ENCODE measurements at regions not wholly inside any gene's neighbourhood (a gene's known extent, or its start where the extent isn't known, plus 50 kb on each side); places are given as distances from the start of the nearest gene placed in this dataset.

GRCh38 chr1:88001460-88001859 is 672.8 kb downstream of the LMO4 start:
- DNase-seq (ENCODE audit: low read depth, low spot score) = no peak

GRCh38 chr1:88003255-88003654 is 674.6 kb downstream of the LMO4 start:
- DNase-seq (ENCODE audit: low read depth, low spot score) = no peak
- H3K27ac ChIP-seq = no peak overlapping the region

More at GRCh38 chr1:88001460-88001859, 672.8 kb downstream of the LMO4 start:
- H3K27ac ChIP-seq = peak overlapping the region; percentile 52

GRCh38 chr1:88009916-88010315 is 674.2 kb upstream of the PKN2 start:
- H3K27ac ChIP-seq = no peak overlapping the region
- no peak for DNase-seq (ENCODE audit: low read depth, low spot score)

GRCh38 chr1:88013485-88013884 is 670.6 kb upstream of the PKN2 start:
- no peak overlapping the region for H3K27ac ChIP-seq
- peak; percentile 33 for DNase-seq (ENCODE audit: low read depth, low spot score)

GRCh38 chr1:88014131-88014530 is 669.9 kb upstream of the PKN2 start:
- H3K27ac ChIP-seq = no peak overlapping the region
- no peak for DNase-seq (ENCODE audit: low read depth, low spot score)

GRCh38 chr1:88016947-88017346 is 667.1 kb upstream of the PKN2 start:
- DNase-seq (ENCODE audit: low read depth, low spot score) = no peak

GRCh38 chr1:88021529-88021928 is 662.5 kb upstream of the PKN2 start:
- no peak for DNase-seq (ENCODE audit: low read depth, low spot score)
- no peak overlapping the region for H3K27ac ChIP-seq

More at GRCh38 chr1:88016947-88017346, 667.1 kb upstream of the PKN2 start:
- H3K27ac ChIP-seq = no peak overlapping the region

GRCh38 chr1:88022516-88022915 is 661.6 kb upstream of the PKN2 start:
- DNase-seq (ENCODE audit: low read depth, low spot score) = no peak

GRCh38 chr1:88029142-88029541 is 654.9 kb upstream of the PKN2 start:
- DNase-seq (ENCODE audit: low read depth, low spot score) = no peak
- no peak overlapping the region for H3K27ac ChIP-seq

More at GRCh38 chr1:88022516-88022915, 661.6 kb upstream of the PKN2 start:
- H3K27ac ChIP-seq = no peak overlapping the region

GRCh38 chr1:88029899-88030298 is 654.2 kb upstream of the PKN2 start:
- DNase-seq (ENCODE audit: low read depth, low spot score) = no peak
- no peak overlapping the region for H3K27ac ChIP-seq

GRCh38 chr1:88035578-88035977 is 648.5 kb upstream of the PKN2 start:
- DNase-seq (ENCODE audit: low read depth, low spot score) = no peak
- H3K27ac ChIP-seq = no peak overlapping the region

- no peak overlapping the region for H3K27ac ChIP-seq
Measured at GRCh38 chr1:88036345-88037014, 647.6 kb upstream of the PKN2 start.

GRCh38 chr1:88039240-88039639 is 644.8 kb upstream of the PKN2 start:
- H3K27ac ChIP-seq = no peak overlapping the region
- DNase-seq (ENCODE audit: low read depth, low spot score) = no peak

More at GRCh38 chr1:88036345-88037014, 647.6 kb upstream of the PKN2 start:
- DNase-seq (ENCODE audit: low read depth, low spot score) = no peak

GRCh38 chr1:88043834-88044233 is 640.2 kb upstream of the PKN2 start:
- H3K27ac ChIP-seq = no peak overlapping the region
- DNase-seq (ENCODE audit: low read depth, low spot score) = no peak

- DNase-seq (ENCODE audit: low read depth, low spot score) = no peak
- H3K27ac ChIP-seq = no peak overlapping the region
Measured at GRCh38 chr1:88052167-88052566, 631.9 kb upstream of the PKN2 start.

- H3K27ac ChIP-seq = no peak overlapping the region
- no peak for DNase-seq (ENCODE audit: low read depth, low spot score)
Measured at GRCh38 chr1:88053065-88053464, 631.0 kb upstream of the PKN2 start.

GRCh38 chr1:88056881-88057280 is 627.2 kb upstream of the PKN2 start:
- DNase-seq (ENCODE audit: low read depth, low spot score) = no peak
- no peak overlapping the region for H3K27ac ChIP-seq

- no peak for DNase-seq (ENCODE audit: low read depth, low spot score)
- H3K27ac ChIP-seq = no peak overlapping the region
Measured at GRCh38 chr1:88058205-88058604, 625.9 kb upstream of the PKN2 start.

GRCh38 chr1:88060112-88060673 is 623.9 kb upstream of the PKN2 start:
- peak overlapping the region; percentile 68 for H3K27ac ChIP-seq
- peak; percentile 16 for DNase-seq (ENCODE audit: low read depth, low spot score)

- peak; percentile 93 for DNase-seq (ENCODE audit: low read depth, low spot score)
- peak overlapping the region; percentile 68 for H3K27ac ChIP-seq
Measured at GRCh38 chr1:88060750-88061491, 623.2 kb upstream of the PKN2 start.

- H3K27ac ChIP-seq = peak overlapping the region; percentile 68
- DNase-seq (ENCODE audit: low read depth, low spot score) = peak; percentile 51
Measured at GRCh38 chr1:88061492-88062177, 622.4 kb upstream of the PKN2 start.
